Esophagus muscularis mucosa (tissue), 4 donors: ENCODE measurements at regions not wholly inside any gene's neighbourhood (a gene's known extent, or its start where the extent isn't known, plus 50 kb on each side); places are given as distances from the start of the nearest gene placed in this dataset.

Experiments used
- CTCF ChIP-seq, 3 experiments: fragments of 200-600 bp in 2 of 3; fragments of 450-650 bp in 1 of 3; sonication (generic) in 2 of 3; IDR thresholded peaks; one replicate each; pipeline ENCODE4 v1.5.1; 2017 to 2019; ENCODE audit warnings: antibody characterized with exemption in 3 of 3, mild to moderate bottlenecking in 2 of 3, moderate library complexity in 1 of 3
- EP300 ChIP-seq: sonication (generic); formaldehyde crosslinking; IDR thresholded peaks from one replicate; pipeline ENCODE4 v1.6.1; 2017; ENCODE audit warnings: antibody characterized with exemption
- POLR2A ChIP-seq: fragments of 450-650 bp; IDR thresholded peaks from one replicate; pipeline ENCODE4 v1.6.1; 2017; ENCODE audit warnings: antibody characterized with exemption, moderate library complexity, mild to moderate bottlenecking, low read depth

DNA sequence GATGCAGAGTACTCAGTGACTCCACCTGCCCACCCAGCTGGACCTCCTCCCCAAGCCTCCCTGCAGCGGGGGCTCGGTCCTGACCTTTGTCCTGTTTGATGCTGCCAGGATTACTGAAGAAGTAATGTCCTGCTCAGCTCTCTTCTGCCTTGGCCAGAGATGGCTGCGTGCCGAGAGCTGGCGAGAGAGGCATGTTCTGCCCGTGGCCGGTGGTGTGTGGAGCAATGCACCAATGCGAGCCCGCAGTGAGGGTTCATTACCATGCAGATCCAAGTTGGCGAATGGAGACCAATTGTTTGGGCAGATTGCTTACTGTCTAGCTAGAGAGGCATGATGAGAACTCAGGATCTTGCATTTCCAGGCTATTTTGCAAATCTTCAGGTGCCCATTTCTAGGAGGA is 248.9 kb downstream of the ENGASE start:
- TF ChIP-seq CTCF (IDR thresholded peaks at IDR 0.05) (no peak), EP300 (no peak), POLR2A (no peak)
